ENCODE measurements at regions not wholly inside any gene's neighbourhood (a gene's known extent, or its start where the extent isn't known, plus 50 kb on each side); places are given as distances from the start of the nearest gene placed in this dataset.

DNA sequence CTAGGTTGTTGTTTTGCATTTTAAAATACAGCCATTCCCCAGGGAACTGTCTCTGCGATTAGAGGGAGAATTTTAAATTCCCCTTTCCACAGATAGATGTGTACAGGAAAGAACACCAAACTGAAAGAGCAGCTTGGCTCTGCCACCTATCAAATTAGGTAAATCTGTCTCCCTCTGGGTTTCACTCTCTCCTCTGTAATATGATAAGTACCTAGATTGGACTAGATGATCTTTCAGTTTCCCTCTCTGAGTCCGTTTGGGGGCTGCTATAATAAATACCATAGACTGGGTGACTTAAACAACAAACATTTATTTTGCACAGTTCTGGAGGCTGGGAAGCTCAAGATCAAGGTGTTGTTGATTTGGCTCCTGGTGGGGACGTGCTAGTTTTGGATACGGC is 186.0 kb downstream of the KIF20B start:
- TF ChIP-seq EZH2phosphoT487 (IDR thresholded peaks at IDR 0.05; ENCODE audit: borderline replicate concordance, low read length), result no peak
- TF ChIP-seq EZH2 (IDR thresholded peaks at IDR 0.05; ENCODE audit: low read length, unreplicated experiment), result no peak
- TF ChIP-seq CTCF (conservative IDR thresholded peaks at IDR 0.05; ENCODE audit: low read depth, low read length), result no peak
